ENCODE measurements at regions not wholly inside any gene's neighbourhood (a gene's known extent, or its start where the extent isn't known, plus 50 kb on each side); places are given as distances from the start of the nearest gene placed in this dataset.

DNA sequence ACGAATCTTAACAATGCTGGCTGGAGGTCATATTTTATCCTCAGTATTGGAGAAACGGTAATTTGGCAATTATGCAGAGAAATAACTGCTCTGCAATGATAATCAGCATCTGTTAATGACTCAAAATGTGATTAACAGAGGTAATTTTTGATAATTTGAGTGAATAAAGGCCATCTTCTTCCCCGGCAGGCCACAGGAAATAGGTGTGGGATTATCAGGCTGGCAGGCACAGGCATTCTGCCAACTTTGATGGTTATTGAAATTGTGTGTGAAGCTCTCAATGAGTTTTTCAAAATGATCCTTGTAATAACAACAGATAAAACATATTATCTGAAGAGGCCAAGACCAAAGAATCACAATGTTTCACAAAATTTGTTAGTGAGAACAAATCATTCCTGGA lies 309.0 kb downstream of the PTGER3 start:
- TF ChIP-seq, protein P1, sequence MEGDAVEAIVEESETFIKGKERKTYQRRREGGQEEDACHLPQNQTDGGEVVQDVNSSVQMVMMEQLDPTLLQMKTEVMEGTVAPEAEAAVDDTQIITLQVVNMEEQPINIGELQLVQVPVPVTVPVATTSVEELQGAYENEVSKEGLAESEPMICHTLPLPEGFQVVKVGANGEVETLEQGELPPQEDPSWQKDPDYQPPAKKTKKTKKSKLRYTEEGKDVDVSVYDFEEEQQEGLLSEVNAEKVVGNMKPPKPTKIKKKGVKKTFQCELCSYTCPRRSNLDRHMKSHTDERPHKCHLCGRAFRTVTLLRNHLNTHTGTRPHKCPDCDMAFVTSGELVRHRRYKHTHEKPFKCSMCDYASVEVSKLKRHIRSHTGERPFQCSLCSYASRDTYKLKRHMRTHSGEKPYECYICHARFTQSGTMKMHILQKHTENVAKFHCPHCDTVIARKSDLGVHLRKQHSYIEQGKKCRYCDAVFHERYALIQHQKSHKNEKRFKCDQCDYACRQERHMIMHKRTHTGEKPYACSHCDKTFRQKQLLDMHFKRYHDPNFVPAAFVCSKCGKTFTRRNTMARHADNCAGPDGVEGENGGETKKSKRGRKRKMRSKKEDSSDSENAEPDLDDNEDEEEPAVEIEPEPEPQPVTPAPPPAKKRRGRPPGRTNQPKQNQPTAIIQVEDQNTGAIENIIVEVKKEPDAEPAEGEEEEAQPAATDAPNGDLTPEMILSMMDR (IDR thresholded peaks at IDR 0.05; ENCODE audit: poor library complexity) = no peak
- TF ChIP-seq EZH2 (IDR thresholded peaks at IDR 0.05; ENCODE audit: borderline replicate concordance) (no peak), EZH2phosphoT487 (IDR thresholded peaks at IDR 0.05; ENCODE audit: low read depth, severe bottlenecking, unreplicated experiment) (no peak)
